ENCODE measurements at regions not wholly inside any gene's neighbourhood (a gene's known extent, or its start where the extent isn't known, plus 50 kb on each side); places are given as distances from the start of the nearest gene placed in this dataset.

DNA sequence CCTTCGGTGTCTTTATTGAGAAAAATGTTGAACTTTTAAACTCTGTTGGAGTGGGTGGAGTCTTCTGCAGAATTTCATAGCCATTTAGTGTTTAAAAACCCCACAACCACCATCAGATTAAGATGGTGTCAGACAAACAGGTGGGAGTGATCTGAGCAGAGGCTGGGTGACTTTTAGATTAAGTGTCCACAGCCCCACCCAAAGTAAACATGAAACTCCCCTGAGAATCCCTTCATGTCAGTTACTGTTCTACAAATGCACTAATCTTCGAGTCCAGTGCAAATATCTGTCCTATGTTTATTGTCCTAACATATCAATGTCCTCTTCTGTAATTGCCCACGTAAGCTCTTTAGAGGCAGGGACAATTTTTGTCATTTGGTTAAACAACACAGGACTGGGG lies 175.6 kb upstream of the RBPJ start:
- intact Hi-C loops (cut with micrococcal nuclease; ENCODE audit: unreplicated experiment) = no loop called here
- no TSS peak for BruUV-seq (replicated peaks)
- Histone ChIP-seq H3K27ac (ENCODE audit: low read length) (no peak overlapping the region), H3K27me3 (ENCODE audit: control insufficient read depth, insufficient read depth, low read length) (no peaks in the 10 kb centered on the region), H3K4me3 (ENCODE audit: low read depth in 2 of 2, low read length in 2 of 2) (no peak overlapping the region), H3K36me3 (ENCODE audit: control insufficient read depth, insufficient read depth, low read length) (no peaks in the 10 kb centered on the region), H3K9me3 (ENCODE audit: control insufficient read depth, insufficient read depth, low read depth, low read length) (no peaks in the 10 kb centered on the region), H3K4me1 (ENCODE audit: control insufficient read depth, insufficient read depth, low read length) (no peaks in the 10 kb centered on the region)
- POLR2A ChIA-PET = no interaction called here
- DNase-seq (ENCODE audit: low read depth, low spot score) (no peak), ATAC-seq (no peak)
- in situ Hi-C loops (cut with HindIII; ENCODE audit: low pct_unique_long_range_greater_than_20kb, low sequenced_read_pairs) = no loop called here
- TF ChIP-seq, protein P1, sequence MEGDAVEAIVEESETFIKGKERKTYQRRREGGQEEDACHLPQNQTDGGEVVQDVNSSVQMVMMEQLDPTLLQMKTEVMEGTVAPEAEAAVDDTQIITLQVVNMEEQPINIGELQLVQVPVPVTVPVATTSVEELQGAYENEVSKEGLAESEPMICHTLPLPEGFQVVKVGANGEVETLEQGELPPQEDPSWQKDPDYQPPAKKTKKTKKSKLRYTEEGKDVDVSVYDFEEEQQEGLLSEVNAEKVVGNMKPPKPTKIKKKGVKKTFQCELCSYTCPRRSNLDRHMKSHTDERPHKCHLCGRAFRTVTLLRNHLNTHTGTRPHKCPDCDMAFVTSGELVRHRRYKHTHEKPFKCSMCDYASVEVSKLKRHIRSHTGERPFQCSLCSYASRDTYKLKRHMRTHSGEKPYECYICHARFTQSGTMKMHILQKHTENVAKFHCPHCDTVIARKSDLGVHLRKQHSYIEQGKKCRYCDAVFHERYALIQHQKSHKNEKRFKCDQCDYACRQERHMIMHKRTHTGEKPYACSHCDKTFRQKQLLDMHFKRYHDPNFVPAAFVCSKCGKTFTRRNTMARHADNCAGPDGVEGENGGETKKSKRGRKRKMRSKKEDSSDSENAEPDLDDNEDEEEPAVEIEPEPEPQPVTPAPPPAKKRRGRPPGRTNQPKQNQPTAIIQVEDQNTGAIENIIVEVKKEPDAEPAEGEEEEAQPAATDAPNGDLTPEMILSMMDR (IDR thresholded peaks at IDR 0.05) = no peak
- TF ChIP-seq SIN3A (IDR thresholded peaks at IDR 0.05; ENCODE audit: borderline replicate concordance, insufficient read depth, low read depth, low read length) (no peak), TCF7L2 (IDR thresholded peaks at IDR 0.05; ENCODE audit: low read depth, low read length) (no peak), POLR2AphosphoS5 (IDR thresholded peaks at IDR 0.05; ENCODE audit: low read depth, low read length) (no peak)
- TF ChIP-seq, protein P2, sequence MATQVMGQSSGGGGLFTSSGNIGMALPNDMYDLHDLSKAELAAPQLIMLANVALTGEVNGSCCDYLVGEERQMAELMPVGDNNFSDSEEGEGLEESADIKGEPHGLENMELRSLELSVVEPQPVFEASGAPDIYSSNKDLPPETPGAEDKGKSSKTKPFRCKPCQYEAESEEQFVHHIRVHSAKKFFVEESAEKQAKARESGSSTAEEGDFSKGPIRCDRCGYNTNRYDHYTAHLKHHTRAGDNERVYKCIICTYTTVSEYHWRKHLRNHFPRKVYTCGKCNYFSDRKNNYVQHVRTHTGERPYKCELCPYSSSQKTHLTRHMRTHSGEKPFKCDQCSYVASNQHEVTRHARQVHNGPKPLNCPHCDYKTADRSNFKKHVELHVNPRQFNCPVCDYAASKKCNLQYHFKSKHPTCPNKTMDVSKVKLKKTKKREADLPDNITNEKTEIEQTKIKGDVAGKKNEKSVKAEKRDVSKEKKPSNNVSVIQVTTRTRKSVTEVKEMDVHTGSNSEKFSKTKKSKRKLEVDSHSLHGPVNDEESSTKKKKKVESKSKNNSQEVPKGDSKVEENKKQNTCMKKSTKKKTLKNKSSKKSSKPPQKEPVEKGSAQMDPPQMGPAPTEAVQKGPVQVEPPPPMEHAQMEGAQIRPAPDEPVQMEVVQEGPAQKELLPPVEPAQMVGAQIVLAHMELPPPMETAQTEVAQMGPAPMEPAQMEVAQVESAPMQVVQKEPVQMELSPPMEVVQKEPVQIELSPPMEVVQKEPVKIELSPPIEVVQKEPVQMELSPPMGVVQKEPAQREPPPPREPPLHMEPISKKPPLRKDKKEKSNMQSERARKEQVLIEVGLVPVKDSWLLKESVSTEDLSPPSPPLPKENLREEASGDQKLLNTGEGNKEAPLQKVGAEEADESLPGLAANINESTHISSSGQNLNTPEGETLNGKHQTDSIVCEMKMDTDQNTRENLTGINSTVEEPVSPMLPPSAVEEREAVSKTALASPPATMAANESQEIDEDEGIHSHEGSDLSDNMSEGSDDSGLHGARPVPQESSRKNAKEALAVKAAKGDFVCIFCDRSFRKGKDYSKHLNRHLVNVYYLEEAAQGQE (IDR thresholded peaks at IDR 0.05; ENCODE audit: insufficient read depth in 1 of 2, low read depth in 2 of 2, low read length in 1 of 2) = no peak
- CTCF ChIA-PET = no interaction called here

DNA sequence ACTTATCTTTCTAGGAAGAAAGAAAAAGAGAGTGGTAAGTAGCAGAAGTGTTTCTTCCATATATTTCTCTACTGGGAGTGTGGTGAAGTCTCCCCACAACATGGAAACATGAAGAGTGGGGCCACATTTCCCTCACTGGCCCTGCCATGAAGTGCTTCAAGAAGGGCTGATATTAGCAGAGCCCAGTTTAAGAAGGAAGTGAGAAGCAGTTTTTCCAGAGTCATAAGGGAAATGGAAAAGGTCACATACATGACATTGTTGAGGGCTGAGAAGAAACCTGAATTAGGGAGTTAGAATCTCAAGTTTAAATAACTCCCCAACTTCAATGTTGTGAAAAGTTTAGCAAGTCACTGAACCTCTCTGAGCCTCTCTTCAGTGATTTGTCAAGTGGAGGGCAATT lies 171.9 kb upstream of the RBPJ start:
- Histone ChIP-seq H3K4me3 (ENCODE audit: low read depth in 2 of 2, low read length in 2 of 2) (no peak overlapping the region), H3K4me1 (ENCODE audit: control insufficient read depth, insufficient read depth, low read length) (no peaks in the 10 kb centered on the region), H3K9me3 (ENCODE audit: control insufficient read depth, insufficient read depth, low read depth, low read length) (no peaks in the 10 kb centered on the region), H3K27me3 (ENCODE audit: control insufficient read depth, insufficient read depth, low read length) (no peaks in the 10 kb centered on the region), H3K27ac (ENCODE audit: low read length) (no peak overlapping the region), H3K36me3 (ENCODE audit: control insufficient read depth, insufficient read depth, low read length) (no peaks in the 10 kb centered on the region)
- no peak for DNase-seq (ENCODE audit: low read depth, low spot score)
- intact Hi-C loops (cut with micrococcal nuclease; ENCODE audit: unreplicated experiment) (loop anchor here (1.0 kb wide), 1 partner anchor 41 kb away; no protein-coding TSS in a partner anchor), in situ Hi-C loops (cut with HindIII; ENCODE audit: low pct_unique_long_range_greater_than_20kb, low sequenced_read_pairs) (no loop called here)
- CTCF ChIA-PET = no interaction called here
- TF ChIP-seq SIN3A (IDR thresholded peaks at IDR 0.05; ENCODE audit: borderline replicate concordance, insufficient read depth, low read depth, low read length) = no peak
- TF ChIP-seq POLR2AphosphoS5 (IDR thresholded peaks at IDR 0.05; ENCODE audit: low read depth, low read length) = no peak
- TF ChIP-seq, protein P1 (IDR thresholded peaks at IDR 0.05) = no peak
- TF ChIP-seq TCF7L2 (IDR thresholded peaks at IDR 0.05; ENCODE audit: low read depth, low read length) = no peak
- TF ChIP-seq, protein P2 (IDR thresholded peaks at IDR 0.05; ENCODE audit: insufficient read depth in 1 of 2, low read depth in 2 of 2, low read length in 1 of 2) = no peak
- POLR2A ChIA-PET = no interaction called here
- BruUV-seq (replicated peaks) = no TSS peak
- ATAC-seq = no peak

All from Panc1 (cell line).